ENCODE measurements at regions not wholly inside any gene's neighbourhood (a gene's known extent, or its start where the extent isn't known, plus 50 kb on each side); places are given as distances from the start of the nearest gene placed in this dataset.

DNA sequence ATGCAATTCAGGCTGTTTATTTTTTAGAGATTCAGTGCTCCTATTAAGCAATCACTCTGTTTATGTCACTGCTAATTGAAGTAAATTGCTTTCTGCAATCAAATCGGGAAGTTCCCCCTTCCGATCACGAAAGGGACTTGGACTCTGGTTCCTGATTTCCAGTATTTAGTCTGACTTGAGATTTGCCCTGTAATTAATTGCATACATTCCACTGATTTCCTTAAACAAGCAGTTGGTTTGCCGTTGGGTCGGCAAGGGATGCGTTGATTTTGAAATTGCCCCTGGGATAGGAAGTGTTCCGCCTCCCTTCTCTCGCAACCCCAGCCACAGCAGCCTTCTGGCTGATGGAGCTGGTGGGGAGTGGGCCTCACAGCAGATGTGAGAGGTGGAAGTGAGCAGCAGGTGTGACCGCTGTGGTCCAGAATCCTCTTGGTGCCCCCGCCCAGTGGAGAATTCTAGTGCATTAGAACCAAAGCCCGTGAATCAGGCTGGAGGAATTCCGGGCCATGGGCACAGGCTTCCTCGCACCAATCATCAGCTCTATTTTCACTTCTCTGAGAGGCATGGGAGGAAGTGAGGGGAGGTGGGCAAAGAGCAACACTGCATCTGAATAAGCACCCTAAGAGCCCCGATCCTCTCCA, 102.5 kb downstream of the SPRY4 start:
- H3K4me1 ChIP-seq (ENCODE audit: control extremely low read depth in 1 of 4, control insufficient read depth in 4 of 4, insufficient read depth in 4 of 4, low read length in 3 of 4): peaks cover 0 to 8% (median 5%) of the 10 kb centered on the region in 4 experiments
- H3K9me3 ChIP-seq (ENCODE audit: control extremely low read depth in 1 of 5, control insufficient read depth in 4 of 5, insufficient read depth in 2 of 5, low read depth in 1 of 5, low read length in 4 of 5): no peaks in the 10 kb centered on the region
- peak overlapping the region in 1 of 7 experiments; percentile 26 for H3K4me3 ChIP-seq (ENCODE audit: control insufficient read depth in 1 of 7, extremely low read depth in 1 of 7, insufficient read depth in 4 of 7, low read depth in 2 of 7, low read length in 6 of 7)
- ChIA-PET CTCF (interaction anchor here (0.7 kb wide), 1 partner anchor 16 kb away, joined by 3 read pairs; no protein-coding TSS in a partner anchor), POLR2A (no interaction called here)
- no peak overlapping the region for H3K27ac ChIP-seq (ENCODE audit: insufficient read depth in 1 of 2, low read depth in 1 of 2, low read length in 2 of 2, poor library complexity in 1 of 2, severe bottlenecking in 2 of 2)
- WGBS (ENCODE audit: insufficient coverage): 7% methylated on average over 5 of the region's 14 CpGs
- DNase-seq: peak in 2 of 3 donors; percentile 28 to 35
- H3K36me3 ChIP-seq (ENCODE audit: control insufficient read depth in 4 of 4, insufficient read depth in 4 of 4, low read length in 3 of 4): no peaks in the 10 kb centered on the region
- H3K27me3 ChIP-seq (replicated peaks in 2 of 5; ENCODE audit: control insufficient read depth in 4 of 5, insufficient read depth in 5 of 5, low read length in 4 of 5): peaks cover 0 to 46% (median 14%) of the 10 kb centered on the region in 5 experiments

DNA sequence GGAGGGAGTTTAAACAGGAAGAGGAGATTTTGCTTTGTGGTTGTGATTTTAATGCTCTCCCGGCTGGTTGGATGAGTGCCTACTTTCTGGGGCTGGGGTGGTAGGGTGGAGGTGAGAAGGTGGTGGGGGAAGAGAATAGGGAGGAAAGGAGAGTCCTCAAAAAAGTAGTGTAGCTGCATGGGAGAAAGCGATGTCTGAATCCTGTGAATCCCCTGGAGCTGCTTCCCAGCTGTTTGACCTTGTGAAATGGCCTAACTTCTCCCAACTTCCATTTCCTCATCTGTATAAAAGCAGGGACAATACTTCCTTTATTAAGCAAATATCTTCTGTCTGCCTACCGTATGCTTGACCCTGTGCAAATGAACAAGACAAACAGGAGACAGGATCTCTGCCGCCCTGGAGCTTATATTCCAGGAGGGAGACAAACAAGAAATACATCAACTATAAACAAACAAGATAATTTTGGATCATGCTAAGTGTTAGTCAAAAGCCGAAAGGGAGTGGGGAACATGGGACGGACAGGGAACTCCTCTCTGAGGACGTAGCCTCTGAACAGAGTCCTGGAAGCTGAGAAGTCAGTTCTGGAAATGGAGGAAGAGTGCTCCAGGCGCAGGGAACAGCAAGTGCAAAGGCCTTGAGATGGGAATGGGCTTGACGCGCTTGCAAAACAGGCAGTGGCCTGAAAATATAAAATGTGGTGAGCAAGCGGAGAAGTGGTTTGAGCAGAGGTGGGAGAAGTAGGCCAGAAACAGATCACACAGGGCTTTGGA, 103.5 kb downstream of the SPRY4 start:
- H3K27me3 ChIP-seq (replicated peaks in 2 of 5; ENCODE audit: control insufficient read depth in 4 of 5, insufficient read depth in 5 of 5, low read length in 4 of 5): peaks cover 0 to 53% (median 14%) of the 10 kb centered on the region in 5 experiments
- no peak overlapping the region for H3K27ac ChIP-seq (ENCODE audit: insufficient read depth in 1 of 2, low read depth in 1 of 2, low read length in 2 of 2, poor library complexity in 1 of 2, severe bottlenecking in 2 of 2)
- no peaks in the 10 kb centered on the region for H3K36me3 ChIP-seq (ENCODE audit: control insufficient read depth in 4 of 4, insufficient read depth in 4 of 4, low read length in 3 of 4)
- WGBS (ENCODE audit: insufficient coverage): 81% methylated on average over 7 of the region's 11 CpGs
- ChIA-PET CTCF (no interaction called here), POLR2A (no interaction called here)
- H3K9me3 ChIP-seq (ENCODE audit: control extremely low read depth in 1 of 5, control insufficient read depth in 4 of 5, insufficient read depth in 2 of 5, low read depth in 1 of 5, low read length in 4 of 5): no peaks in the 10 kb centered on the region
- no peak overlapping the region for H3K4me3 ChIP-seq (ENCODE audit: control insufficient read depth in 1 of 7, extremely low read depth in 1 of 7, insufficient read depth in 4 of 7, low read depth in 2 of 7, low read length in 6 of 7)
- peaks cover 0 to 8% (median 7%) of the 10 kb centered on the region in 4 experiments for H3K4me1 ChIP-seq (ENCODE audit: control extremely low read depth in 1 of 4, control insufficient read depth in 4 of 4, insufficient read depth in 4 of 4, low read length in 3 of 4)
- no peak for DNase-seq

DNA sequence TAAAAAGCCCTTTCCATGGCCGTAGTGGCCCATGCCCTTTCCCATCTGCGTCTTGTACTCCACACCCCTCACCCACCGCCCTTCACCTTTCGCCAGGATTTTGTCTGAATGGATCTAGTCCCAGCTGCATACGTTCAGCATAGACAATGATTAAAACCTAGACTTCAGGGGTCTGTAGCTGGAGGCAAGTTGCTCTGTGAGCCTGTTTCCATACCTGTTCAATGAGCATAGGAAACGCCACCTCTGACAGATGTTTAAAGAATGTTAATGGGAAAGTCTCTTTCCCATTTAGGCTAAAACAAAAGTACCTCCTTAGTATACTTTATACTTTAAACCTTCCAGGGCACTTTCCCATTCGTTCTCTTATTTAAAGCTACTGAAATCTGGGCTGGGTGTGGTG, 105.7 kb downstream of the SPRY4 start:
- CTCF ChIA-PET: no interaction called here
- peaks cover 0 to 46% (median 12%) of the 10 kb centered on the region in 5 experiments for H3K27me3 ChIP-seq (replicated peaks in 2 of 5; ENCODE audit: control insufficient read depth in 4 of 5, insufficient read depth in 5 of 5, low read length in 4 of 5)
- no peak for DNase-seq
- no peak overlapping the region for H3K27ac ChIP-seq (ENCODE audit: insufficient read depth in 1 of 2, low read depth in 1 of 2, low read length in 2 of 2, poor library complexity in 1 of 2, severe bottlenecking in 2 of 2)
- H3K36me3 ChIP-seq (ENCODE audit: control insufficient read depth in 4 of 4, insufficient read depth in 4 of 4, low read length in 3 of 4): no peaks in the 10 kb centered on the region
- POLR2A ChIA-PET: no interaction called here
- WGBS (ENCODE audit: insufficient coverage): 97% methylated on average over 5 of the region's 7 CpGs
- no peaks in the 10 kb centered on the region for H3K9me3 ChIP-seq (ENCODE audit: control extremely low read depth in 1 of 5, control insufficient read depth in 4 of 5, insufficient read depth in 2 of 5, low read depth in 1 of 5, low read length in 4 of 5)
- peaks cover 0 to 14% (median 12%) of the 10 kb centered on the region in 4 experiments for H3K4me1 ChIP-seq (ENCODE audit: control extremely low read depth in 1 of 4, control insufficient read depth in 4 of 4, insufficient read depth in 4 of 4, low read length in 3 of 4)
- no peak overlapping the region for H3K4me3 ChIP-seq (ENCODE audit: control insufficient read depth in 1 of 7, extremely low read depth in 1 of 7, insufficient read depth in 4 of 7, low read depth in 2 of 7, low read length in 6 of 7)

DNA sequence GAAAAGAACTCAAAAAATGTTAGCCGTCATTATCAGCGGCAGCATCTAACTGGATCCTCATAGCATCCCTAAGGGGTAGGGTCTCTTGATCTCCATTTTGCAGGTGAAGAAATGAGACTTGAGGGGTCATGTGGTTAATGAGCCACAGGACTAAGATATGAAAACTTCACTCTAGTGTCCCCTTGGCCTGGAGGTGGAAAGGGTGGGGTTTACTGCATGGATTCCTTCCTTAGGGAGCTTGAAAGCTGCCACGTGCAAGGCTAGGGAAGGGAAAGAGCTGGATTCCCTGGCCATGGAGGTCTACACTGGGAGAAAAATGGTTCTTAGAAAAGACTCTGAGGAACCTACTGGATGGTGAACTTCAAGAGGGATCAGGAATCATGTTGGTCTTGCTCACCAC, 107.9 kb downstream of the SPRY4 start:
- no peaks in the 10 kb centered on the region for H3K36me3 ChIP-seq (ENCODE audit: control insufficient read depth in 4 of 4, insufficient read depth in 4 of 4, low read length in 3 of 4)
- no peak overlapping the region for H3K4me3 ChIP-seq (ENCODE audit: control insufficient read depth in 1 of 7, extremely low read depth in 1 of 7, insufficient read depth in 4 of 7, low read depth in 2 of 7, low read length in 6 of 7)
- peaks cover 0 to 27% (median 10%) of the 10 kb centered on the region in 5 experiments for H3K27me3 ChIP-seq (replicated peaks in 2 of 5; ENCODE audit: control insufficient read depth in 4 of 5, insufficient read depth in 5 of 5, low read length in 4 of 5)
- H3K9me3 ChIP-seq (ENCODE audit: control extremely low read depth in 1 of 5, control insufficient read depth in 4 of 5, insufficient read depth in 2 of 5, low read depth in 1 of 5, low read length in 4 of 5): no peaks in the 10 kb centered on the region
- peaks cover 0 to 9% (median 6%) of the 10 kb centered on the region in 4 experiments for H3K4me1 ChIP-seq (ENCODE audit: control extremely low read depth in 1 of 4, control insufficient read depth in 4 of 4, insufficient read depth in 4 of 4, low read length in 3 of 4)
- ChIA-PET CTCF (interaction anchor here (1.4 kb wide), 1 partner anchor 19 kb away, joined by 4 read pairs; no protein-coding TSS in a partner anchor), POLR2A (no interaction called here)
- no peak overlapping the region for H3K27ac ChIP-seq (ENCODE audit: insufficient read depth in 1 of 2, low read depth in 1 of 2, low read length in 2 of 2, poor library complexity in 1 of 2, severe bottlenecking in 2 of 2)
- 100% methylated on average over 1 of the region's 3 CpGs for WGBS (ENCODE audit: insufficient coverage)
- no peak for DNase-seq

DNA sequence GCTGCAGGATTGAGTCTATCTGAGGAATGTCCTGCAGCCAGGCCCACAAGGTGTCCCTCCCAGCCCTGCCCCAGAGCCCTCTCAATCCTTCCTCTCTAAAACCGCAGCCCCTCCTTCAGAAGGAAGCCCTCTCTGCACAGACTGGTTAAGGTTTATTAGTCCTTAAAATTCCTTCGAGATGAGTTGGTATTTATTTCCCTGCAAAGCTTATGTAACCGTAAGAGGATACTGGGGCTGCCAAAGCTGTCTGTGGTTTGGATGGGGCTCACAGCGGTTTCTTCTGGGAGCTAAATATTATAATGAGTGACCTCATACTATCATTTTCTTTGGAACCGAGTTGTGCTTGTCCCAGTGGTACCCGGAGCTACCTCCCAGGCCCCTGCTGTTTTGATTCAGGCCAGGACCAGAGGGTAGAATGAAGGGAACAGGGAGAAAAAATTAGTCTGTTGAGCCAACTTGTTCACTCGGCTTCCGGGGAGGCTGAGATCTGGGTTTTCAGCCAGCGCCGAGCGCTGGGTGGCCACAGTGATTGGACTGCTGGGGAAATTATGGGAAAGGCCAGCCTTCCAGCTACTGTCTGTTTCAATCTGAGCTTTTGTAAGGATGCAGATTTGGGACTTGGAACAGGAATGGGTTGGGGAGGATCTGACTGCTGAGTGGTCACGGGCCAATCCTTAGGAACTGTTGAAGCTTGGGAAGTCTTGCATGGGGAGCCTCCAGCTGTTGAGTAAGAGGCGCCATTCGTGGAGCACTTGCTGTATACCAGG, 107.5 kb downstream of the NDFIP1 start:
- H3K4me1 ChIP-seq (ENCODE audit: control extremely low read depth in 1 of 4, control insufficient read depth in 4 of 4, insufficient read depth in 4 of 4, low read length in 3 of 4): peaks cover 0 to 9% (median 6%) of the 10 kb centered on the region in 4 experiments
- ChIA-PET CTCF (interaction anchor here (0.8 to 1.4 kb wide), 2 partner anchors 20 to 390 kb away, joined by 3 to 4 read pairs; no protein-coding TSS in a partner anchor), POLR2A (no interaction called here)
- peaks cover 0 to 19% (median 3%) of the 10 kb centered on the region in 5 experiments for H3K27me3 ChIP-seq (replicated peaks in 2 of 5; ENCODE audit: control insufficient read depth in 4 of 5, insufficient read depth in 5 of 5, low read length in 4 of 5)
- no peak overlapping the region for H3K27ac ChIP-seq (ENCODE audit: insufficient read depth in 1 of 2, low read depth in 1 of 2, low read length in 2 of 2, poor library complexity in 1 of 2, severe bottlenecking in 2 of 2)
- 90% methylated on average over 8 of the region's 14 CpGs for whole genome bisulfite sequencing (ENCODE audit: insufficient coverage)
- H3K36me3 ChIP-seq (ENCODE audit: control insufficient read depth in 4 of 4, insufficient read depth in 4 of 4, low read length in 3 of 4): no peaks in the 10 kb centered on the region
- no peak overlapping the region for H3K4me3 ChIP-seq (ENCODE audit: control insufficient read depth in 1 of 7, extremely low read depth in 1 of 7, insufficient read depth in 4 of 7, low read depth in 2 of 7, low read length in 6 of 7)
- no peaks in the 10 kb centered on the region for H3K9me3 ChIP-seq (ENCODE audit: control extremely low read depth in 1 of 5, control insufficient read depth in 4 of 5, insufficient read depth in 2 of 5, low read depth in 1 of 5, low read length in 4 of 5)
- peak in 2 of 3 donors; percentile 19 to 32 for DNase-seq

DNA sequence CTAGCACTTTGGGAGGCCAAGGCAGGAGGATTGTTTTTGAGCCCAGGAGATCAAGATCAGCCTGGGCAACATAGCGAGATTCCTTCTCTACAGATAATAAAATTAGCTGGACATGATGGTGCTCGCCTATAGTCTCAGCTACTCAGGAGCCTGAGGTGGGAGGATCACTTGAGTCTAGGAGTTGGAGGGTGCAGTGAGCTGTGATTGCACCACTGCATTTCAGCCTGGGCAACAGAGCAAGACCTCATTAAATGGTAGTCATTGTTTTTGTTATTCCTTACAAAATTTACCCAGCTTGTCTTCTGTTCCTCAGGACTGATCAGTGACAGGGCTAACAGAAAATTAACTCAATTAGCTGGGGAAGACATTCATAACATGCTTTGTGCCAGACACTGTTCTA, 104.5 kb downstream of the NDFIP1 start:
- WGBS (ENCODE audit: insufficient coverage): 100% methylated on average over 1 of the region's 2 CpGs
- Histone ChIP-seq H3K27me3 (replicated peaks in 2 of 5; ENCODE audit: control insufficient read depth in 4 of 5, insufficient read depth in 5 of 5, low read length in 4 of 5) (peaks cover 0 to 9% (median 2%) of the 10 kb centered on the region in 5 experiments), H3K36me3 (ENCODE audit: control insufficient read depth in 4 of 4, insufficient read depth in 4 of 4, low read length in 3 of 4) (no peaks in the 10 kb centered on the region), H3K4me1 (ENCODE audit: control extremely low read depth in 1 of 4, control insufficient read depth in 4 of 4, insufficient read depth in 4 of 4, low read length in 3 of 4) (peaks cover 0 to 9% (median 6%) of the 10 kb centered on the region in 4 experiments), H3K27ac (ENCODE audit: insufficient read depth in 1 of 2, low read depth in 1 of 2, low read length in 2 of 2, poor library complexity in 1 of 2, severe bottlenecking in 2 of 2) (no peak overlapping the region), H3K4me3 (ENCODE audit: control insufficient read depth in 1 of 7, extremely low read depth in 1 of 7, insufficient read depth in 4 of 7, low read depth in 2 of 7, low read length in 6 of 7) (no peak overlapping the region), H3K9me3 (ENCODE audit: control extremely low read depth in 1 of 5, control insufficient read depth in 4 of 5, insufficient read depth in 2 of 5, low read depth in 1 of 5, low read length in 4 of 5) (no peaks in the 10 kb centered on the region)
- no peak for DNase-seq
- CTCF ChIA-PET: no interaction called here
- POLR2A ChIA-PET: no interaction called here

Measured in common myeloid progenitor, CD34-positive (primary cell).